ENCODE measurements at regions not wholly inside any gene's neighbourhood (a gene's known extent, or its start where the extent isn't known, plus 50 kb on each side); places are given as distances from the start of the nearest gene placed in this dataset.

DNA sequence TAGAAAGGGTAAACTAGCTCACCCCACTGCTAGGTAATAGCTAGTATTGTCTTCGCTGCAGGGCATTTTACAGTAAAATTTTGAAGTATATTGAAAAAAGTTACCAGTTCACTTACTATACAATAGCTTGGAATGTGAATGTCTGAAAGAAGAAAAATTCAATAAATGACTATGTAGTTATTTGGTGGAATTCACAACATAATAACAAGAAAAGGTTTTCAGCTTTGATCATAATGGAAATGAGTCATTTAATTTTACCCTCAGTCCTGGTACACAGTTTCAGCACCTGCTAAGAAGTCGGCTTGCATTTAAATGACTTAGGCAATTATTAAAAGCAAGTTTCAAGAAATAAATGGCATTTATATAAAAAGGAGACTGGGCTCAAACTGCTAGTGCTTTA, 90.4 kb downstream of the NUP35 start:
- no peak for FAIRE-seq

DNA sequence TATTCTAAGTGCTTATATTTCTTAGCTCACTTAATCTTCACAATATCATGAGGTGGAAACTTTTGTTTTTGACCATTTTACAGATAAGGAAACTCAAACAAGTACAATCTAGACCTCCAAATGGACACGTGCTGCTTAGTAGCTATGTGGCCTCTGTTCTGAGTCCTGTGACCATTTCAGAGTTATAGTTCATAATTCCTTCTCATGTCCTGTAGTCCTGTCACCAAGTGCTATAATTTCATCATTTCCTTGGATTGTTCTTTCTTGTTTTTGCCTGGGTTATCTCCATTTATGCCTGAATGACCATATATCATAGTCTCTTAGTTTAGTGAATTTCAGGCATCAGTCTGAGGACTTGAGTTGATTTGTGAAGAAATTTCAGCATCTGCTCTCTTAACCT, 91.7 kb downstream of the NUP35 start:
- FAIRE-seq, result no peak

- no peak for FAIRE-seq
Observed at GRCh38 chr2:183219888-183220287, 95.6 kb downstream of the NUP35 start.

GRCh38 chr2:183222751-183223150, 98.5 kb downstream of the NUP35 start:
- FAIRE-seq, result no peak

DNA sequence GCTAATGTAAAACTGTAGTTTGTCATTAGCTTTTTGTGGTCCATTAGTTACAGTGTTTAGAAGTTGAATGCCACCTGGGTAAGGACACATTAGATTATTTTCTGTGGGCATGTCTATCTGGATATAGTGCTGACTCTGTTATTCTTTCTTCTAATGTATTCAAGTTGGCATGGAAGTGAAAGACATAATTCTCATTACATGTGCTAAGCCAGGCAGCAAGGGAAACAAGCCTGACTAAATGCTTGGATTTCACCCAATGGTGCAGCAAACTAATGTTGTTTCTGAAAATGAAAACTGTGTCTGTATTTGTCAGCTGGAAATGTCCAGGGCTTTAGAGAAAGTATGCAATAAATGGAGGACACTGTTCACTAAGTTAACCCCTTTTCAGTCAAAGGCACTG, 100.7 kb downstream of the NUP35 start:
- FAIRE-seq, result no peak

- no peak for FAIRE-seq
Observed at GRCh38 chr2:183227176-183227575, 102.9 kb downstream of the NUP35 start.

DNA sequence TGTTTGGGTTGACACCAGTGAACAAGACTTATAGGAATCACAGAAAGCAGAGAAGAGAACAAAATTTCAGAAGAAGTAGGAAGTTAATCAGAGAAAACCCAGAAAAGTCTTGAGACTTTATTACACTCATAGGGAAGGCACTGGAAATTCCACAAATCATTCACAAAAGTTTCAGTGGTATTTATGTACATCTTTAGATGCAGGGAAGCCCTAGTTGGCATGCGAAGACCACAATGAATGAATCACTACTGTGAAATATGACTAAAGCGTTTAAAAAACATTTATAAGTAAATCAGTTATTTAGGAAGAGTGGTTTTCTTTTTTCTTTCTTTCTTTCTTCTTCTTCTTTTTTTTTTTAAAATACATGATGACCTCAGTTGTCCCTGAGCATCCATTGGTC, 105.1 kb downstream of the NUP35 start:
- no peak for FAIRE-seq

DNA sequence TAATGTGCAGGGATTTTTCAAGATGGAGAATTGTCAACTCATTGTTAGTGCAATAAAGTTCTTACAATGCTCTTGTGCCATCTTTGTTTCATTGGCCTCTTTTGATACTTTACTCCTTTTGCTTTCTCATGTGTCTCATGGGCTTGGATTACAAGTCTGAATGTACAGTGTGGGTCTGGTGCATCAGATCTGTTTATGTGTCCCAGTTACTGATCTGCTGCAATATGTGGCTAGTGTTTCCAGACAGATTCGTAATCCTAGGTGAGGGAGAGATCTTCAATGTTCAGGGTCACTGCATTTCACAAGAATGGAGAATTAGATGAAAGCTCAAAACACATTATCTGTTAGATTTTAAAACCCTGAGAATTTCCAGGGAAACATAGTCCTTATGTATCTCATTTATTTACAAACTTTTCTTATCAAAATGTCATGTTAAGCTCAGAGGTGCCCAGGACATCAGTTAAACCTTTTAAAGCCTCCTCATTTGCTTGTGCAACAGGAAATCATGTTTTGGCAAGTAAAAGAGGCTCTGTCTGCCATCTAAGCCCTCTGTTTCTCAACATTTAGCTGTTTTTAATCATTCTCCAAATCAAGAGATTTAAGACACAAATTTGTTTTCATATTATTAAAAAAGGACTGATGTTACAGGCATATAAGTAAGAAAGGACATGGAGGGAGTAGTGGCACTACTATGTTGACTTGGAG, 108.1 kb downstream of the NUP35 start:
- no peak for FAIRE-seq

DNA sequence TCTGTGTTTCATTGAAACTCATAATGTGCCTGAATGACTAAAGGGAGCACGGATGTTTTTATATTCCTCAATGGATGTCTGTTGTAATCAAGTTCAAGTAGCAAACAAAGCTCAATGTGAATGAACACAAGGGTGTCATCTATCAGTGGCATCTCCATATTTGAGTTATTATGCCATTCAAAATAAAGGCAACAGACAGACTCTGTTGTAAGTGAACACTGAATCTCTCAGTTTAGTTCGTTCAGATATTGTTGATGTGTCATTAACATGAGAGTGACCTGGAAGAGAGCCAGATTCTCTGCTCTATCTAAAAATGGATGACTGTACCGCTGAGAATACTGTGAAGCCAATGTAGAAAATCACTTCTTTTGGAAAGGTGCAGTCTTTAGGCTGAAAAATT, 118.7 kb downstream of the NUP35 start:
- FAIRE-seq, result no peak

GRCh38 chr2:183243758-183244157, 119.5 kb downstream of the NUP35 start:
- FAIRE-seq, result no peak

DNA sequence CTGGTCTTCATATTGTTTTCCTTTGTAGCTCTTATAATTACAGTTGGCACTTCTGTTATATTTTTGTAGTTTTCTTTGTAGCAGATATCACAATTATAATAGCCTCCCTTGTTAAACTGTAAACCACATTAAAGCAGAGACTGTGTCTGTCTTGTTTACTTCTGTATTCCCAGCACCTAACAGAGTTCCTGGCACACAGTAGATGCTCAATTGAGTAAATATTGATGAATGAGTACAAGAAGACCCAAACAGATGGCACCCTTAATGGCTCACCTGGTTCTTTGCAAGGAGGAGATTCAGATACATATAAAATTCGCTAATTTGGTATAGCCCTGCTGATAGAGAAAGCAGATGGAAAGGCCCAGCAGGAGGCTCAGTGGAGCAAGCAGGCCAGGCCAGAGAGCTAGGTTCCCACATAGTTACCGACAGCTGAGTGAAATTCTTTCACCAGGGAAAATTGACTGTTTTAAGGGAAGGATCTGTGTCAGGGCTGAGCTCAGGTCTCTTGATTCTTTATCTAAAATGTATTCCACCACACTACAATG, 120.1 kb downstream of the NUP35 start:
- no peak for FAIRE-seq

DNA sequence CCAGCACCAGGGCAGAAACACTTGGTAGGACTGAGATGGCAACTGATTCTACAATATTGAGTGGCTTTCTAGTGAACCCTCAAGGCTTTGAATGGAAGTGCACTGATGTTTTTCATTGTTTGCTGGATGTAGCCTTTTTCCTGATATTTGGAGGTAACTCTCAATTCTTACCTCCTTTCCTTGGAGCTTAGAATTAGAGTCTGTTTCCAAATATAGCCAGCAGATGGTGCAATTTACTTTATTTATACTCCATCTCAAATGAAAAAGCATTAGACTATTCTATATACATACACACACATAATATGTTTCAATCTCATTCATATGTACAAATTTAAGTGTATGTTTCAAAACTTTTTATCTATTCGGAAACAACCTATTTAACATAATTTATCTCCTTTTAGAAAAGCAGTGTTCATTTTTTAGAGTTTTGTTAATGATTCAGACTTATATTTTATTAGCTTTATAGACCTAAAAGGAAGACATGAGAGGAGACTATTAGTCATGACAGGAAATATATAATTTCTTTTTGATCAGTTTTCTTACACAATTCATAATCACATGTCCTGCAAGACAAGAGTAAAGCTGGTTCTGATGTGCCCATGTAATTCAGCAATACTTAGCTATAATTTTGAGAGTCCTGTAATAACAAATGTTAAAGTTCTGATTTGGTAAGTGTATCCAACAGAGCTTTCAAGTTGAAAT, 124.8 kb downstream of the NUP35 start:
- FAIRE-seq, result peak; percentile 99

- no peak for FAIRE-seq
Observed at GRCh38 chr2:183250061-183250460, 125.8 kb downstream of the NUP35 start.

DNA sequence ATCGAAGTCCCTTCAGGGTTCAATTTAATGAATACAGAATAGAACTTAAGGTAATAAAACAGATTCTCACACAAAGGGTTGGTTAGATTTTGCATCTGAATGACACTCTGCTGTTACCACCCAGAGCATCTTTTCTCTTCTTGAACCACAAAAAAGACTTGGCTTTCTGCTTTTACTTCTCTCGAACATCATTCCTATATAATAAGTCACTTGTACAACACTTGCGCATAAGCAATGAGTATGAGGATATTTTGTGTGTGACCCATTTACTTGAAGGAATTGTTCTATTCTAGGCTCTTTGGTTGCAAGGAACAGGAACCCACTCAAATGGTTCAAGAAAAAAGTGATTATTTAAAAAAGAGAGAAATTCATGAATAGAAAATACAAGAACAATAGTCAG, 126.2 kb downstream of the NUP35 start:
- no peak for FAIRE-seq

GRCh38 chr2:183253441-183254130, 129.3 kb downstream of the NUP35 start:
- FAIRE-seq, result no peak

GRCh38 chr2:183255411-183255810, 131.2 kb downstream of the NUP35 start:
- no peak for FAIRE-seq

- no peak for FAIRE-seq
Observed at GRCh38 chr2:183259921-183260320, 135.7 kb downstream of the NUP35 start.

DNA sequence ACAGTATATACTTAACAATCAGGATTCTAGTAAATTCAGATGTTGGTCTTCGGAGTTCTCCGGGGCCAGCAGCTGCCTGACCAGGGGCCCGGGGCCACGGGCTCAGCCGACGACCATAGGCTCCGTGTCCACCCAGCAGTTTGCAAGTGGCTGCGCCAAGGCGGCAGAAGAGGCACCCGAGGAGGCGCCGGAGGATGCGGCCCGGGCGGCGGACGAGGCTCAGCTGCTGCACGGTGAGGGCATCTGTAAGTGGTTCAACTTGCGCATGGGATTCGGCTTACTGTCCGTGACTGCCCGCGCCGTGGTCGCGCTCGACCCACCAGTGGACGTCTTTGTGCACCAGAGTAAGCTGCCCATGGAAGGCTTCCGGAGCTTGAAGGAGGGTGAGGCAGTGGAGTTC, 136.3 kb downstream of the NUP35 start:
- FAIRE-seq, result no peak

DNA sequence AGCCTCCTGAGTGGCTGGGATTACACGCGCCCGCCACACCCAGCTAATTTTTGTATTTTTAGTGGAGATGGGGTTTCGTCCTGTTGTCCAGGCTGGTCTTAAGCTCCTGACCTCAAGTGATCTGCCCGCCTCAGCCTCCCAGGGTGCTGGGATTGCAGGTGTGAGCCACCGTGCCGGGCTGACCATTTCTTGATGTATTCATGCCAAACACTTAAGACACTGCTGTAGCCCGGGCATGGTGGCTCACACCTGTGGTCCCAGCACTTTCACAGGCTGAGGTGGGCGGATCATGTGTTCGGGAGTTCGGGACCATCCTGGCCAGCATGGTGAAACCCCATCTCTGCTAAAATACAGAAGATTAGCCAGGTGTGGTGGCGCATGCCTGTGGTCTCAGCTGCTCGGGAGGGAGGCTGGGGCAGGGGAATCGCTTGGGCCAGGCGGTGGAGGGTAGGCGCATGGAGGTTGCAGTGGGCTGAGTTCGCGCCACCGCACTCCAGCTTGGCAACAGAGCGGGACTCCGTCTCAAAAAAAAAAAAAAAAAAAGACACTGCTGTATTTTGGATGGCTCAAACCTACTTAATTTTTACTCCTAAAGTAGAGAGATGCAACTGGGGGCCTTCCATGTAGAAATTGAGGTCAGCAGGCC, 140.8 kb downstream of the NUP35 start:
- no peak for FAIRE-seq

GRCh38 chr2:183267148-183267827, 143.0 kb downstream of the NUP35 start:
- FAIRE-seq, result no peak

GRCh38 chr2:183269956-183270355, 145.7 kb downstream of the NUP35 start:
- no peak for FAIRE-seq

GRCh38 chr2:183283209-183283608, 159.0 kb downstream of the NUP35 start:
- FAIRE-seq, result no peak

- no peak for FAIRE-seq
Observed at GRCh38 chr2:183284606-183285005, 160.4 kb downstream of the NUP35 start.

Data from A204.1 (cell line).